Keratinocyte (primary cell): ENCODE measurements at regions not wholly inside any gene's neighbourhood (a gene's known extent, or its start where the extent isn't known, plus 50 kb on each side); places are given as distances from the start of the nearest gene placed in this dataset.

ENCODE experiments used
- CTCF ChIP-seq, 3 experiments: IDR thresholded peaks in 1 of 3; conservative IDR thresholded peaks in 1 of 3; optimal IDR thresholded peaks in 1 of 3; 2 replicates in 2 of 3; 3 replicates in 1 of 3; pipeline versions ENCODE3 to v1.5.1; 2011; ENCODE audit warnings: low read length in 3 of 3, mild to moderate bottlenecking in 3 of 3, moderate library complexity in 2 of 3, control low read depth in 1 of 3, inconsistent platforms in 1 of 3; ENCODE audit not compliant: insufficient read depth in 2 of 3; ENCODE audit errors: extremely low read depth in 1 of 3
- EZH2 ChIP-seq: IDR thresholded peaks from one replicate; pipeline ENCODE4 v1.6.1; 2012; ENCODE audit warnings: inconsistent platforms, mild to moderate bottlenecking, low read length, moderate library complexity

GRCh38 chr13:56718791-56719190, 421.9 kb upstream of the PRR20A start:
- TF ChIP-seq CTCF (optimal IDR thresholded peaks at IDR 0.05 in 1 of 3, IDR thresholded peaks at IDR 0.05 in 1 of 3, conservative IDR thresholded peaks at IDR 0.05 in 1 of 3; ENCODE audit: extremely low read depth in 1 of 3, insufficient read depth in 2 of 3, low read length in 3 of 3) (no peak), EZH2 (no peak)
